ENCODE measurements at regions not wholly inside any gene's neighbourhood (a gene's known extent, or its start where the extent isn't known, plus 50 kb on each side); places are given as distances from the start of the nearest gene placed in this dataset.

- no peak for TF ChIP-seq CTCF (conservative IDR thresholded peaks at IDR 0.05; ENCODE audit: low read depth in 2 of 2)
- TF ChIP-seq POLR2AphosphoS5 (IDR thresholded peaks at IDR 0.05; ENCODE audit: low read depth), result no peak
- no peak for TF ChIP-seq EZH2 (IDR thresholded peaks at IDR 0.05; ENCODE audit: low read depth, unreplicated experiment)
- no peak for TF ChIP-seq ZNF114 (CRISPR knock-in tag; IDR thresholded peaks at IDR 0.05)
- no peak for TF ChIP-seq JUNB (IDR thresholded peaks at IDR 0.05; ENCODE audit: unreplicated experiment)
- TF ChIP-seq ZNF462 (CRISPR knock-in tag; IDR thresholded peaks at IDR 0.05), result no peak
- no peak for TF ChIP-seq EZH2phosphoT487 (IDR thresholded peaks at IDR 0.05; ENCODE audit: unreplicated experiment)
Observed at GRCh38 chr3:72346526-72346926, 501.7 kb downstream of the SHQ1 start.
